IPS DF 6.9 (cell line): ENCODE measurements at regions not wholly inside any gene's neighbourhood (a gene's known extent, or its start where the extent isn't known, plus 50 kb on each side); places are given as distances from the start of the nearest gene placed in this dataset.
"Not testable (repeated sequence)": the region's sequence is repeated elsewhere in the genome, so short reads cannot be mapped to it uniquely, and the experiment has no call there.

Experiments used
- DNase-seq: peaks from one replicate; pipeline ENCODE4 v3.0.0-alpha.2; 2013; ENCODE audit warnings: low read depth, low spot score
- H3K27ac ChIP-seq: one replicate; pipeline ENCODE4 v1.5.1; 2013; ENCODE audit warnings: low read length, control low read depth
- H3K27me3 ChIP-seq: 2 replicates; pipeline ENCODE4 v1.6.1; 2013; ENCODE audit warnings: mild to moderate bottlenecking, low read length; ENCODE audit not compliant: control insufficient read depth, insufficient read depth
- H3K36me3 ChIP-seq: 2 replicates; pipeline ENCODE4 v1.6.1; 2013; ENCODE audit warnings: low read length; ENCODE audit not compliant: control insufficient read depth, insufficient read depth
- H3K4me1 ChIP-seq: 2 replicates; pipeline ENCODE4 v1.6.1; 2013; ENCODE audit warnings: low read length; ENCODE audit not compliant: control insufficient read depth, insufficient read depth
- H3K4me3 ChIP-seq: 2 replicates; pipeline ENCODE4 v1.5.1; 2013; ENCODE audit warnings: mild to moderate bottlenecking, low read length
- H3K9me3 ChIP-seq: 2 replicates; pipeline ENCODE4 v1.6.1; 2013; ENCODE audit warnings: low read length, inconsistent platforms; ENCODE audit not compliant: control insufficient read depth, insufficient read depth
- WGBS: extraction: QIAGEN DNeasy Blood & Tissue Kit; methylation state at CpG from one replicate; pipeline ENCODE4 v1.1.7; 2013; ENCODE audit warnings: mixed read lengths, missing lambda C conversion rate; ENCODE audit not compliant: insufficient read length, insufficient coverage; 5-methylcytosine and 5-hydroxymethylcytosine counted together

GRCh38 chr3:20427268-20427667, 241.3 kb upstream of the SGO1 start:
- no CpG with 5 or more reads among the region's 2 CpGs for WGBS
- not testable (repeated sequence) for H3K27me3 ChIP-seq, H3K4me3 ChIP-seq, DNase-seq, H3K9me3 ChIP-seq, H3K27ac ChIP-seq, H3K36me3 ChIP-seq, H3K4me1 ChIP-seq

GRCh38 chr3:20425138-20425537, 239.1 kb upstream of the SGO1 start:
- WGBS = no CpG with 5 or more reads among the region's 1 CpG
- H3K4me3 ChIP-seq = no peak overlapping the region

GRCh38 chr3:20424086-20424485, 238.1 kb upstream of the SGO1 start:
- no peaks in the 10 kb centered on the region for H3K9me3 ChIP-seq
- H3K27me3 ChIP-seq = no peaks in the 10 kb centered on the region
- no peak for DNase-seq
- WGBS = no CpG with 5 or more reads among the region's 2 CpGs
- no peak overlapping the region for H3K4me3 ChIP-seq
- no peaks in the 10 kb centered on the region for H3K4me1 ChIP-seq
- H3K27ac ChIP-seq = no peak overlapping the region
- H3K36me3 ChIP-seq = no peaks in the 10 kb centered on the region

More at GRCh38 chr3:20425138-20425537, 239.1 kb upstream of the SGO1 start:
- Histone ChIP-seq H3K27me3 (no peaks in the 10 kb centered on the region), H3K9me3 (no peaks in the 10 kb centered on the region), H3K27ac (no peak overlapping the region), H3K4me1 (no peaks in the 10 kb centered on the region), H3K36me3 (no peaks in the 10 kb centered on the region)
- DNase-seq = no peak

GRCh38 chr3:20422391-20422790, 236.4 kb upstream of the SGO1 start:
- Histone ChIP-seq H3K27ac (no peak overlapping the region), H3K36me3 (no peaks in the 10 kb centered on the region), H3K4me1 (no peaks in the 10 kb centered on the region), H3K4me3 (no peak overlapping the region), H3K27me3 (no peaks in the 10 kb centered on the region), H3K9me3 (no peaks in the 10 kb centered on the region)
- WGBS = no CpG with 5 or more reads among the region's 2 CpGs
- DNase-seq = no peak

GRCh38 chr3:20417388-20418108, 231.5 kb upstream of the SGO1 start:
- Histone ChIP-seq H3K27me3 (no peaks in the 10 kb centered on the region), H3K4me3 (no peak overlapping the region), H3K36me3 (no peaks in the 10 kb centered on the region), H3K27ac (no peak overlapping the region), H3K9me3 (no peaks in the 10 kb centered on the region), H3K4me1 (no peaks in the 10 kb centered on the region)
- DNase-seq = no peak
- WGBS = no CpG with 5 or more reads among the region's 5 CpGs

- H3K4me1 ChIP-seq = no peaks in the 10 kb centered on the region
- no peak overlapping the region for H3K4me3 ChIP-seq
- no peak overlapping the region for H3K27ac ChIP-seq
- WGBS = no CpG with 5 or more reads among the region's 2 CpGs
- no peaks in the 10 kb centered on the region for H3K27me3 ChIP-seq
- H3K36me3 ChIP-seq = no peaks in the 10 kb centered on the region
- DNase-seq = no peak
- H3K9me3 ChIP-seq = no peaks in the 10 kb centered on the region
Measured at GRCh38 chr3:20406611-20407011, 220.6 kb upstream of the SGO1 start.

GRCh38 chr3:20405744-20406143, 219.7 kb upstream of the SGO1 start:
- no peaks in the 10 kb centered on the region for H3K9me3 ChIP-seq
- H3K27ac ChIP-seq = no peak overlapping the region
- DNase-seq = no peak
- WGBS = no CpG with 5 or more reads among the region's 4 CpGs
- no peak overlapping the region for H3K4me3 ChIP-seq
- no peaks in the 10 kb centered on the region for H3K27me3 ChIP-seq
- no peaks in the 10 kb centered on the region for H3K36me3 ChIP-seq
- H3K4me1 ChIP-seq = no peaks in the 10 kb centered on the region

GRCh38 chr3:20405231-20405630, 219.2 kb upstream of the SGO1 start:
- no peaks in the 10 kb centered on the region for H3K4me1 ChIP-seq
- H3K9me3 ChIP-seq = no peaks in the 10 kb centered on the region
- no peaks in the 10 kb centered on the region for H3K27me3 ChIP-seq
- no peak overlapping the region for H3K4me3 ChIP-seq
- H3K27ac ChIP-seq = no peak overlapping the region
- no peak for DNase-seq
- no peaks in the 10 kb centered on the region for H3K36me3 ChIP-seq
- WGBS = no CpG with 5 or more reads among the region's 3 CpGs

GRCh38 chr3:20404741-20405100, 218.7 kb upstream of the SGO1 start:
- no peaks in the 10 kb centered on the region for H3K36me3 ChIP-seq
- DNase-seq = no peak
- H3K27me3 ChIP-seq = no peaks in the 10 kb centered on the region
- H3K27ac ChIP-seq = no peak overlapping the region
- no peaks in the 10 kb centered on the region for H3K9me3 ChIP-seq
- no peak overlapping the region for H3K4me3 ChIP-seq
- no peaks in the 10 kb centered on the region for H3K4me1 ChIP-seq

- no peaks in the 10 kb centered on the region for H3K36me3 ChIP-seq
- H3K9me3 ChIP-seq = no peaks in the 10 kb centered on the region
- no peaks in the 10 kb centered on the region for H3K27me3 ChIP-seq
- no peak for DNase-seq
- no peak overlapping the region for H3K4me3 ChIP-seq
- no peak overlapping the region for H3K27ac ChIP-seq
- no peaks in the 10 kb centered on the region for H3K4me1 ChIP-seq
- WGBS = no CpG with 5 or more reads among the region's 3 CpGs
Measured at GRCh38 chr3:20403986-20404740, 218.2 kb upstream of the SGO1 start.

- H3K9me3 ChIP-seq = no peaks in the 10 kb centered on the region
- H3K36me3 ChIP-seq = no peaks in the 10 kb centered on the region
- no peak overlapping the region for H3K4me3 ChIP-seq
- H3K27ac ChIP-seq = no peak overlapping the region
- WGBS = no CpG with 5 or more reads among the region's 4 CpGs
- H3K27me3 ChIP-seq = no peaks in the 10 kb centered on the region
- DNase-seq = no peak
- no peaks in the 10 kb centered on the region for H3K4me1 ChIP-seq
Measured at GRCh38 chr3:20401253-20401652, 215.2 kb upstream of the SGO1 start.
